ENCODE measurements at regions not wholly inside any gene's neighbourhood (a gene's known extent, or its start where the extent isn't known, plus 50 kb on each side); places are given as distances from the start of the nearest gene placed in this dataset.
"Not testable (repeated sequence)": the region's sequence is repeated elsewhere in the genome, so short reads cannot be mapped to it uniquely, and the experiment has no call there.

DNA sequence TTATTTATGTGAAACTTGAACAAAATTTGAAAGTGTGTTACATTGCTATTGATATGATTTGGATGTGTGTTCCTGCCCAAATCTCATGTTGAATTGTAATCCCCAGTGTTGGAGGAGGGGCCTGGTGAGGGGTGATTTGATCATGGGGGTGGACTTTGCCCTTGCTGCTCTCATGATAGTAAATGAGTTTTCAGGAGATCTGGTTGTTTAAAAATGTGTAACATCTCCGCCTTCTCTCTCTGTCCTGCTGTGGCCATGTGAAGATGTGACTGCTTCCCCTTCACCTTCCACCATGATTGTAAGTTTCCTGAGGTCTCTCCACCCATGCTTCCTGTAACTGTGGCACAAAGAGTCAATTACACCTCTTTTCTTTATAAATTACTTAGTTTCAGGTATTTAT is 1731.0 kb downstream of the SLITRK5 start:
- intact Hi-C loops (cut with DNase I), result no loop called here
- H3K36me3 ChIP-seq, result no peaks in the 10 kb centered on the region
- WGBS, result 90% methylated on average over 1 of the region's 1 CpG
- DNase-seq (ENCODE audit: low spot score), result no peak
- H3K9me3 ChIP-seq, result no peaks in the 10 kb centered on the region
- no peak overlapping the region for H3K4me3 ChIP-seq
- no peak overlapping the region for H3K27ac ChIP-seq
- no peaks in the 10 kb centered on the region for H3K27me3 ChIP-seq (replicated peaks; ENCODE audit: insufficient read depth)
- TF ChIP-seq POLR2AphosphoS5 (IDR thresholded peaks at IDR 0.05) (no peak), POLR2A (IDR thresholded peaks at IDR 0.05) (no peak)
- TF ChIP-seq, protein P1, sequence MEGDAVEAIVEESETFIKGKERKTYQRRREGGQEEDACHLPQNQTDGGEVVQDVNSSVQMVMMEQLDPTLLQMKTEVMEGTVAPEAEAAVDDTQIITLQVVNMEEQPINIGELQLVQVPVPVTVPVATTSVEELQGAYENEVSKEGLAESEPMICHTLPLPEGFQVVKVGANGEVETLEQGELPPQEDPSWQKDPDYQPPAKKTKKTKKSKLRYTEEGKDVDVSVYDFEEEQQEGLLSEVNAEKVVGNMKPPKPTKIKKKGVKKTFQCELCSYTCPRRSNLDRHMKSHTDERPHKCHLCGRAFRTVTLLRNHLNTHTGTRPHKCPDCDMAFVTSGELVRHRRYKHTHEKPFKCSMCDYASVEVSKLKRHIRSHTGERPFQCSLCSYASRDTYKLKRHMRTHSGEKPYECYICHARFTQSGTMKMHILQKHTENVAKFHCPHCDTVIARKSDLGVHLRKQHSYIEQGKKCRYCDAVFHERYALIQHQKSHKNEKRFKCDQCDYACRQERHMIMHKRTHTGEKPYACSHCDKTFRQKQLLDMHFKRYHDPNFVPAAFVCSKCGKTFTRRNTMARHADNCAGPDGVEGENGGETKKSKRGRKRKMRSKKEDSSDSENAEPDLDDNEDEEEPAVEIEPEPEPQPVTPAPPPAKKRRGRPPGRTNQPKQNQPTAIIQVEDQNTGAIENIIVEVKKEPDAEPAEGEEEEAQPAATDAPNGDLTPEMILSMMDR (IDR thresholded peaks at IDR 0.05), result no peak
- no peaks in the 10 kb centered on the region for H3K4me1 ChIP-seq (replicated peaks)

DNA sequence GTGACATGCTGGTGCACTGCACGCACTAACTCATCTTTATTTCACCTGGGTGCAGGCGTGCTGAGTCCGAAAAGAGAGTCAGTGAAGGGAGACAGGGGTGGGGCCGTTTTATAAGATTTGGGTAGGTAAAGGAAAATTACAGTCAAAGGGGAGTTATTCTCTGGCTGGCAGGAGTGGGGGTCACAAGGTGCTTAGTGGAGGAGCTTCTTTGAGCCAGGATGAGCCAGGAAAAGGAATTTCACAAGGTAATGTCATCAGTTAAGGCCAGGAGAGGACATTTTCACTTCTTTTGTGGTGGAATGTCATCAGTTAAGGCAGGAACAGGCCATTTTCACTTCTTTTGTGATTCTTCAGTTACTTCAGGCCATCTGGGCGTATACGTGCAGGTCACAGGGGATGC is 1734.9 kb downstream of the SLITRK5 start:
- H3K36me3 ChIP-seq; intact Hi-C loops (cut with DNase I); DNase-seq (ENCODE audit: low spot score); H3K27ac ChIP-seq; H3K4me3 ChIP-seq; H3K27me3 ChIP-seq (replicated peaks; ENCODE audit: insufficient read depth); H3K9me3 ChIP-seq; H3K4me1 ChIP-seq (replicated peaks): not testable (repeated sequence)
- 93% methylated on average over 6 of the region's 6 CpGs for WGBS

DNA sequence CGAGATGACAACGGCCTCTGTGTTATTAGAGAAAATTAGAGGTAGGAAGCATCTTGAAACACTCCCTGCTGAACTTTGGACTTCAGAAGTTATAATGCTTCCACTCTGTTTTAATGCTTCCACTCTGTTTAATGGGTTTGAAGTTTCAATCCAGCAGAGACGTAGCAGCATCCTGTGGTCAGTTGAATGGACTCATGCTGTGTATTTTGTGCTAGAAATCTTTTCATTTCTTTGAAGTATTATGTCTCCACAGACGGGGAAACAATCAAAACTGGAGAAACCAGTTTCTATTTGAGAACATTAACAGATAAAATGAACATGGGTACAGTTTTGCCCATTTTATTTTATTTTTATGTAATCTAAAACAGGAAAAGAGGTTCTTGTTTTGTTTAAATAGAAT is 1736.2 kb downstream of the SLITRK5 start:
- H3K4me1 ChIP-seq (replicated peaks), result no peaks in the 10 kb centered on the region
- no peak overlapping the region for H3K4me3 ChIP-seq
- TF ChIP-seq POLR2AphosphoS5 (IDR thresholded peaks at IDR 0.05) (no peak), POLR2A (IDR thresholded peaks at IDR 0.05) (no peak)
- TF ChIP-seq, protein P1 (IDR thresholded peaks at IDR 0.05), result no peak
- no peaks in the 10 kb centered on the region for H3K27me3 ChIP-seq (replicated peaks; ENCODE audit: insufficient read depth)
- WGBS, result 35% methylated on average over 4 of the region's 4 CpGs
- H3K36me3 ChIP-seq, result no peaks in the 10 kb centered on the region
- intact Hi-C loops (cut with DNase I), result no loop called here
- no peaks in the 10 kb centered on the region for H3K9me3 ChIP-seq
- no peak for DNase-seq (ENCODE audit: low spot score)
- H3K27ac ChIP-seq, result no peak overlapping the region

DNA sequence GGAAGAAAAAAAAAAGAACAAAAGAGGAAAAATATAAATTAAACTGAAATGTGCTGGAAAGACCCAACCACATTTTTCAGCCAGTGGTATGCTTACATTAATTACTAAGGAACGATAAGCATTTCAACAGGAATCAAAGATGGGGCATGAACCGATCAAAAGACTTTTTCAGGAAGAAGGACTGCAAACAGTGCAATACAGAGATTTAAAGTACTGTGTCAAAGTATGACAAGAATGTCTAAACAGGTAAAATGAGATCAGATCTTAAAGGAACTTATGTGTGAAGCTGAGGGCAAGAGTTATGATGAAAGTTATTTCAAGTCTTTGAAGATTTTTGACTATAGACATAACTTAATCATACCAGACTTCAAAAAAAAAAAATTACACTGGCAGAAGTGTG is 1761.8 kb downstream of the SLITRK5 start:
- Histone ChIP-seq H3K4me3 (no peak overlapping the region), H3K9me3 (no peaks in the 10 kb centered on the region), H3K4me1 (replicated peaks) (no peaks in the 10 kb centered on the region), H3K36me3 (no peaks in the 10 kb centered on the region), H3K27me3 (replicated peaks; ENCODE audit: insufficient read depth) (no peaks in the 10 kb centered on the region), H3K27ac (no peak overlapping the region)
- TF ChIP-seq POLR2A (IDR thresholded peaks at IDR 0.05) (no peak), POLR2AphosphoS5 (IDR thresholded peaks at IDR 0.05) (no peak)
- TF ChIP-seq, protein P1 (IDR thresholded peaks at IDR 0.05), result no peak
- DNase-seq (ENCODE audit: low spot score), result no peak
- intact Hi-C loops (cut with DNase I), result no loop called here
- WGBS, result 59% methylated on average over 2 of the region's 2 CpGs

DNA sequence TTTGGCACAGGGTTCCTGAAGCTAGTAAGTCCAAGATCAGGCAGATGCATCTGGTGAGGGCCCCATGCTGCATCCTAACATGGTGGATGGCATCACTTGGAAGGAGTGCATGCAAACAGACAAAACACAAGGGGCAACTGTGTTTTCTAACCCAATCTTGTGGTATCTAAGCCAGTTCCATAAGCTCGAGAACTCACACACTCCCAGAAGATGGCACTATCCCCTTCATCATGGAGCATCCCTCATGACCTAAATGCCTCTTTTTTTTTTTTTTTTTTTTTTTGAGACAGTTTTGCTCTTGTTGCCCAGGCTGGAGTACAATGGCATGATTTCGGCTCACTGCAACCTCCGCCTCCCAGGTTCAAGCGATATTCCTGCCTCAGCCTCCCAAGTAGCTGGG is 1763.5 kb downstream of the SLITRK5 start:
- H3K4me3 ChIP-seq; H3K36me3 ChIP-seq; H3K27me3 ChIP-seq (replicated peaks; ENCODE audit: insufficient read depth); H3K9me3 ChIP-seq; H3K27ac ChIP-seq; intact Hi-C loops (cut with DNase I); H3K4me1 ChIP-seq (replicated peaks); DNase-seq (ENCODE audit: low spot score): not testable (repeated sequence)
- 100% methylated on average over 4 of the region's 4 CpGs for WGBS

DNA sequence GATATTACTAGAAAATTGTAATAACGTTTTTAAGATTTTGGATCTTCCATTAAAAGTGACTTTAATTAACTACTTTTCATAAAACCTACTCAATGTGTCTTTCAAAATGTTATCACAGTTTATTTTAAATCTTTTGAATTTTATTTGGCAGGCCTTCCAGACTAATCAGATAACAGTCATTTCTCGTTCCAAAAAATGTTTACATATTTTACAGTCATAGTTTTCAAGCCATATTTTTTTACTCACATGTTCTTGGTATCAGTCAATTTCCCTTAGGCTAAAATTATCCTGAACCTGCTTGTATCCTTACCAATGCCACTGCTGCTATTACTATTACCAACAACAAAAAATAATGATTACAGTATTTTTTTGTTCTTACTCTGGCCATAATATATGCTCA is 1783.5 kb downstream of the SLITRK5 start:
- H3K36me3 ChIP-seq, result no peaks in the 10 kb centered on the region
- H3K27ac ChIP-seq, result no peak overlapping the region
- H3K4me1 ChIP-seq (replicated peaks), result no peaks in the 10 kb centered on the region
- no peak for TF ChIP-seq POLR2AphosphoS5 (IDR thresholded peaks at IDR 0.05)
- no peak for TF ChIP-seq POLR2A (IDR thresholded peaks at IDR 0.05)
- TF ChIP-seq, protein P1 (IDR thresholded peaks at IDR 0.05), result no peak
- WGBS, result 12% methylated on average over 2 of the region's 2 CpGs
- no peaks in the 10 kb centered on the region for H3K27me3 ChIP-seq (replicated peaks; ENCODE audit: insufficient read depth)
- H3K4me3 ChIP-seq, result no peak overlapping the region
- intact Hi-C loops (cut with DNase I), result no loop called here
- no peak for DNase-seq (ENCODE audit: low spot score)
- H3K9me3 ChIP-seq, result no peaks in the 10 kb centered on the region

All from prostate gland (tissue), 2 donors.